SK-N-SH (cell line): ENCODE measurements at regions not wholly inside any gene's neighbourhood (a gene's known extent, or its start where the extent isn't known, plus 50 kb on each side); places are given as distances from the start of the nearest gene placed in this dataset.

ENCODE experiments used
- MXI1 ChIP-seq: IDR thresholded peaks from 2 replicates; pipeline ENCODE4 v1.6.1; 2012; ENCODE audit warnings: mild to moderate bottlenecking, low read depth, low read length, improper control_type of control experiment
- TF ChIP-seq, protein P1 (sequence below): fragments of 200-600 bp; sonication (generic); IDR thresholded peaks from 2 replicates; pipeline ENCODE4 v1.6.1; 2017; ENCODE audit warnings: antibody characterized with exemption, mild to moderate bottlenecking, moderate library complexity

DNA sequence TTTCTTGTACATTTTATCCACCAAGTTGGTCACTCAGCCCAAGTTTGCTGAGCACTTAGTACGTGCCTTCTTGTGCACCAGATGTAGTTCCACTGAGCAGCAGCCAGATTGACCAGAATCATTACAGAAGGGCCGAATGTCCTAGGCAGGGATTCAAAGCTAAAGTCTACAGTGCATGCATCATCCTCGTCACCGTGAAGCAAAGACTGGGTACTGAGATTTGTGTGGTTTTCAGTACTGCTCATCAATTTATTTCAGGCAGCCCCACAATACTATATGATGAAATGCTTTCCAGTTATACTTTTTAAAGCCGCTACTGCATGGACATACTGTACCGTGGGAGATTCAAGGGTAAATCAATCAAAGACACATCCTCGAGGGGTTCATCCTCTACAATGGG is 227.0 kb downstream of the ARRDC4 start:
- TF ChIP-seq MXI1 = no peak
- TF ChIP-seq, protein P1, sequence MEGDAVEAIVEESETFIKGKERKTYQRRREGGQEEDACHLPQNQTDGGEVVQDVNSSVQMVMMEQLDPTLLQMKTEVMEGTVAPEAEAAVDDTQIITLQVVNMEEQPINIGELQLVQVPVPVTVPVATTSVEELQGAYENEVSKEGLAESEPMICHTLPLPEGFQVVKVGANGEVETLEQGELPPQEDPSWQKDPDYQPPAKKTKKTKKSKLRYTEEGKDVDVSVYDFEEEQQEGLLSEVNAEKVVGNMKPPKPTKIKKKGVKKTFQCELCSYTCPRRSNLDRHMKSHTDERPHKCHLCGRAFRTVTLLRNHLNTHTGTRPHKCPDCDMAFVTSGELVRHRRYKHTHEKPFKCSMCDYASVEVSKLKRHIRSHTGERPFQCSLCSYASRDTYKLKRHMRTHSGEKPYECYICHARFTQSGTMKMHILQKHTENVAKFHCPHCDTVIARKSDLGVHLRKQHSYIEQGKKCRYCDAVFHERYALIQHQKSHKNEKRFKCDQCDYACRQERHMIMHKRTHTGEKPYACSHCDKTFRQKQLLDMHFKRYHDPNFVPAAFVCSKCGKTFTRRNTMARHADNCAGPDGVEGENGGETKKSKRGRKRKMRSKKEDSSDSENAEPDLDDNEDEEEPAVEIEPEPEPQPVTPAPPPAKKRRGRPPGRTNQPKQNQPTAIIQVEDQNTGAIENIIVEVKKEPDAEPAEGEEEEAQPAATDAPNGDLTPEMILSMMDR = no peak
